MM.1S (cell line): ENCODE measurements at regions not wholly inside any gene's neighbourhood (a gene's known extent, or its start where the extent isn't known, plus 50 kb on each side); places are given as distances from the start of the nearest gene placed in this dataset.

Experiments
- DNase-seq: peaks from one replicate; pipeline ENCODE4 v3.0.0-alpha.2; 2015
- H2AFZ ChIP-seq: fragments of 300-600 bp; sonication (generic); 2 replicates; pipeline ENCODE4 v1.6.0; 2016; ENCODE audit warnings: antibody characterized with exemption, low read length
- H3F3A ChIP-seq: fragments of 300-600 bp; sonication (generic); 2 replicates; pipeline ENCODE4 v1.6.1; 2016; ENCODE audit warnings: mild to moderate bottlenecking, antibody characterized with exemption, low read length, moderate library complexity, mixed read lengths; ENCODE audit not compliant: insufficient read depth
- H3K27ac ChIP-seq: fragments of 300-600 bp; sonication (generic); 2 replicates; pipeline ENCODE4 v1.5.1; 2016; ENCODE audit warnings: mild to moderate bottlenecking, low read length
- H3K27me3 ChIP-seq: fragments of 300-600 bp; sonication (generic); replicated peaks from 2 replicates; pipeline ENCODE4 v1.6.0; 2016; ENCODE audit warnings: low read length; ENCODE audit not compliant: insufficient read depth
- H3K36me3 ChIP-seq: fragments of 300-600 bp; sonication (generic); replicated peaks from 2 replicates; pipeline ENCODE4 v1.6.1; 2016; ENCODE audit warnings: mild to moderate bottlenecking, low read length, mixed read lengths; ENCODE audit not compliant: insufficient read depth
- H3K4me1 ChIP-seq: fragments of 300-600 bp; sonication (generic); 2 replicates; pipeline ENCODE4 v1.6.1; 2016; ENCODE audit warnings: low read length, mixed read lengths
- H3K4me2 ChIP-seq: fragments of 300-600 bp; sonication (generic); 2 replicates; pipeline ENCODE4 v1.6.0; 2016; ENCODE audit warnings: low read depth, low read length
- H3K4me3 ChIP-seq: fragments of 300-600 bp; sonication (generic); 2 replicates; pipeline ENCODE4 v1.5.1; 2016; ENCODE audit warnings: low read length, mixed read lengths
- H3K79me2 ChIP-seq: fragments of 300-600 bp; sonication (generic); 2 replicates; pipeline ENCODE4 v1.6.1; 2016; ENCODE audit warnings: mixed run types, low read length, mixed read lengths
- H3K9ac ChIP-seq: fragments of 300-600 bp; sonication (generic); 2 replicates; pipeline ENCODE4 v1.6.1; 2016; ENCODE audit warnings: low read length, mixed read lengths
- H3K9me2 ChIP-seq: fragments of 300-600 bp; sonication (generic); replicated peaks from 2 replicates; pipeline ENCODE4 v1.6.1; 2016; ENCODE audit warnings: mild to moderate bottlenecking, low read length, mixed read lengths; ENCODE audit not compliant: insufficient read depth
- H3K9me3 ChIP-seq: fragments of 300-600 bp; sonication (generic); replicated peaks from 2 replicates; pipeline ENCODE4 v1.6.1; 2016; ENCODE audit warnings: mild to moderate bottlenecking, low read length, mixed read lengths; ENCODE audit not compliant: insufficient read depth
- H4K20me1 ChIP-seq: fragments of 300-600 bp; sonication (generic); 2 replicates; pipeline ENCODE4 v1.6.1; 2016; ENCODE audit warnings: mild to moderate bottlenecking, low read length, moderate library complexity, mixed read lengths; ENCODE audit not compliant: insufficient read depth
- EZH2 ChIP-seq: fragments of 300-600 bp; sonication (generic); optimal IDR thresholded peaks from 2 replicates; pipeline ENCODE3; 2017; ENCODE audit warnings: low read depth, mild to moderate bottlenecking, antibody characterized with exemption, low read length, mixed read lengths
- EZH2phosphoT487 ChIP-seq: fragments of 300-600 bp; sonication (generic); IDR thresholded peaks from 2 replicates; pipeline ENCODE4 v1.6.1; 2018; ENCODE audit warnings: antibody characterized with exemption, low read length
- TF ChIP-seq, protein P1 (sequence below): fragments of 300-600 bp; sonication (generic); IDR thresholded peaks from 2 replicates; pipeline ENCODE4 v1.5.1; 2016; ENCODE audit warnings: antibody characterized with exemption, low read length, mixed read lengths

DNA sequence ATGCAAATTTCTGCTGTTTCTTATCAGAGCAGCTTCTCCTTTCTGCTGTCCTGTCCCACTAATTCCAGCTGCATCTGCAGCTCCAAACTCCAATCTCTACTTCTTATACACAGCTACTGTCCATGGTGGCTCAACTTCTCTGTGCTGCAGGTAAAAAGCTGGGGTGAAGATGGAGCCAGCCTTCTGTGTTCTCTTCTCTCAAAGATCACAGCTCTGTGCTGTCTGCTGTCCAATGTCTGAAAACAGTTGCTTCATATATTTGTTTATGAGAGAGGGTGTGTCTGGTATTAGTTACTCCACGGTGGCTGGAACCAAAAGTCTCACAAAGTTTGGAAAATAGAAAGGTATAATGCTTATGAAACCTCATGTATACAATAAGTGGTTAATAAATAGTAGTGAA is 445.8 kb upstream of the TBX3 start:
- Histone ChIP-seq H3K27me3 (no peaks in the 10 kb centered on the region), H4K20me1 (no peaks in the 10 kb centered on the region), H3K9me3 (no peaks in the 10 kb centered on the region), H3K79me2 (no peaks in the 10 kb centered on the region), H2AFZ (no peak overlapping the region), H3K36me3 (no peaks in the 10 kb centered on the region), H3K27ac (no peak overlapping the region), H3K4me2 (no peak overlapping the region), H3K4me3 (no peak overlapping the region), H3K9me2 (no peaks in the 10 kb centered on the region), H3K9ac (no peak overlapping the region), H3K4me1 (no peaks in the 10 kb centered on the region), H3F3A (no peaks in the 10 kb centered on the region)
- TF ChIP-seq EZH2 (no peak), EZH2phosphoT487 (no peak)
- TF ChIP-seq, protein P1, sequence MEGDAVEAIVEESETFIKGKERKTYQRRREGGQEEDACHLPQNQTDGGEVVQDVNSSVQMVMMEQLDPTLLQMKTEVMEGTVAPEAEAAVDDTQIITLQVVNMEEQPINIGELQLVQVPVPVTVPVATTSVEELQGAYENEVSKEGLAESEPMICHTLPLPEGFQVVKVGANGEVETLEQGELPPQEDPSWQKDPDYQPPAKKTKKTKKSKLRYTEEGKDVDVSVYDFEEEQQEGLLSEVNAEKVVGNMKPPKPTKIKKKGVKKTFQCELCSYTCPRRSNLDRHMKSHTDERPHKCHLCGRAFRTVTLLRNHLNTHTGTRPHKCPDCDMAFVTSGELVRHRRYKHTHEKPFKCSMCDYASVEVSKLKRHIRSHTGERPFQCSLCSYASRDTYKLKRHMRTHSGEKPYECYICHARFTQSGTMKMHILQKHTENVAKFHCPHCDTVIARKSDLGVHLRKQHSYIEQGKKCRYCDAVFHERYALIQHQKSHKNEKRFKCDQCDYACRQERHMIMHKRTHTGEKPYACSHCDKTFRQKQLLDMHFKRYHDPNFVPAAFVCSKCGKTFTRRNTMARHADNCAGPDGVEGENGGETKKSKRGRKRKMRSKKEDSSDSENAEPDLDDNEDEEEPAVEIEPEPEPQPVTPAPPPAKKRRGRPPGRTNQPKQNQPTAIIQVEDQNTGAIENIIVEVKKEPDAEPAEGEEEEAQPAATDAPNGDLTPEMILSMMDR, result no peak
- no peak for DNase-seq

DNA sequence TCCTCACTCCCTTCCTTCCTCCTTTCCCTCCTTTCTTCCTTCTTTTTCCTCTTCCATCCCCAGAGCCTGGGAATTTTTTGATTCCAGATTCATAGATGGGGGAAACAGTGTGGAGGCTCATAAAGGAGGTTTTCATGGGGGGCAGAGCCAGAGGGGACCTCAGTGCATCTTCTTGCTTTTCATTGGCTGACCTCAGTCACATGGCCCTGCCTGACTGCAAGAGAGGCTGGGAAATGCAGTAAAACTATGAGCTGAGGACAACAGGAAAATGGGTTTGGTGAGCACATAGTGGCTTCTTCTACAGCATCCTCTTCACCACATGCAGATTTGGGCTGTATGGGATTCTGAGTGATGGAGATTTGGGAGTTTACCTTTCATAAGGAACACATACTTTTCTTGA is 437.1 kb upstream of the TBX3 start:
- DNase-seq, result no peak
- no peaks in the 10 kb centered on the region for H4K20me1 ChIP-seq
- no peaks in the 10 kb centered on the region for H3K9me2 ChIP-seq
- TF ChIP-seq, protein P1, result no peak
- no peak for TF ChIP-seq EZH2phosphoT487
- no peak for TF ChIP-seq EZH2
- H3K79me2 ChIP-seq, result no peaks in the 10 kb centered on the region
- H3K4me3 ChIP-seq, result no peak overlapping the region
- H3K9me3 ChIP-seq, result no peaks in the 10 kb centered on the region
- H2AFZ ChIP-seq, result no peak overlapping the region
- no peaks in the 10 kb centered on the region for H3K36me3 ChIP-seq
- H3K4me1 ChIP-seq, result no peaks in the 10 kb centered on the region
- no peaks in the 10 kb centered on the region for H3F3A ChIP-seq
- no peak overlapping the region for H3K9ac ChIP-seq
- no peaks in the 10 kb centered on the region for H3K27me3 ChIP-seq
- H3K27ac ChIP-seq, result no peak overlapping the region
- H3K4me2 ChIP-seq, result no peak overlapping the region

DNA sequence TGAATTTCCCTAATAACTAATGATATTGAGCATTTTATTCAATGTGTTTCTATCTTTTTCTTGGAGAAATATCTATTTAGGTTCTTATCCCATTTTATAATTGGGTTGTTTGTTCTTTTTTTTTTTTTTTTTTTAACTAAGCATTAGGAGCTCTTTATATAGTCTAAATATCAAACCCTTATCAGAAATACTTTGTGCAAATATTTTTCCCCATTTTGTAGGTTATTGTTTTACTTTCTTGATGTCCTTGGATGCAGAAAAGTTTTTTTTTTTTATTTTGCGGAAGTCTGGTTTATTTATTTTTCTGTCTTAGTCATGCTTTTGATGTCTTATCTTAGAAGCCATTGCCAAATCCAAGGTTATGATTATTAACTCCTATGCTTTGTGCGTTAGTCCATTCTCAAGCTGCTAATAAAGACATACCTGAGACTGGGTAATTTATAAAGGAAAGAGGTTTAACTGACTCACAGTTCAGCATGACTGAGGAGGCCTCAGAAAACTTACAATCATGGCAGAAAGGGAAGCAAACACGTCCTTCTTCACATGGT is 434.3 kb upstream of the TBX3 start:
- DNase-seq, result no peak
- H3K27ac ChIP-seq, result no peak overlapping the region
- H3K4me1 ChIP-seq, result no peaks in the 10 kb centered on the region
- TF ChIP-seq EZH2phosphoT487, result no peak
- TF ChIP-seq, protein P1, result no peak
- no peaks in the 10 kb centered on the region for H3K79me2 ChIP-seq
- H3K9me3 ChIP-seq, result no peaks in the 10 kb centered on the region
- no peaks in the 10 kb centered on the region for H4K20me1 ChIP-seq
- no peak overlapping the region for H3K4me3 ChIP-seq
- no peaks in the 10 kb centered on the region for H3K27me3 ChIP-seq
- no peak overlapping the region for H3K9ac ChIP-seq
- H3K9me2 ChIP-seq, result no peaks in the 10 kb centered on the region
- no peak overlapping the region for H3K4me2 ChIP-seq
- H2AFZ ChIP-seq, result no peak overlapping the region
- H3F3A ChIP-seq, result no peaks in the 10 kb centered on the region
- H3K36me3 ChIP-seq, result no peaks in the 10 kb centered on the region
